ENCODE measurements at regions not wholly inside any gene's neighbourhood (a gene's known extent, or its start where the extent isn't known, plus 50 kb on each side); places are given as distances from the start of the nearest gene placed in this dataset.
A peak's percentile ranks its signal among the peaks of the same experiment; 100 is the strongest.

DNA sequence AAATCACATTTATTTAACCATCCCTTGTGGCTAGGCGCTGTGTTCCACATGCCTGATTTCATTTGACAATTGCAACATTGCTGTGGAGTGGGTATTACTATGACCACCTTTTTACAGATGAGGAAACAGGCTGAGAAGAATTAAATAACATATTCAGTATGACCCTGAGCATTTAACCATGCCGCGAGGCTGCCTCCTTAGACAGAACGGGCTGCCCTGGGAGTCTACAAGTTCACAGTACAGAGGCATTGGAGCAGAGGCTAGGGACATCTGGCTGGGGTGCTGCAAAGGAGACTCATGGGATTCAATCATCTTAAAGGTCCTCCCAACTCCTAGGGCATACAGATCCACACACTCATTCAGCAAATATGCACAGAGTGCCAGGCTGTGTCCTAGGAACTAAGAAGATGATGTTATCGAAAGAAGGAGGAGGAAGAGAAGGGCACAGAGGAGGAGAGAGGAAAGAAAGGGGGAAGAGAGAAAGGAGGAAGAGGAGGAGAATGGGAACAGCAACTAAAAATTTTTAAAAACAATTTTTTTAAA, 164.7 kb upstream of the CCND2 start:
- H3K27me3 ChIP-seq, result peaks cover 36% of the 10 kb centered on the region
- H3K4me3 ChIP-seq, result no peak overlapping the region
- 90% methylated on average over 5 of the region's 5 CpGs for WGBS
- TF ChIP-seq POLR2A (IDR thresholded peaks at IDR 0.05), result no peak
- no peak for TF ChIP-seq POLR2AphosphoS5 (IDR thresholded peaks at IDR 0.05)
- no peak for TF ChIP-seq EP300 (IDR thresholded peaks at IDR 0.05)
- TF ChIP-seq, protein P1, sequence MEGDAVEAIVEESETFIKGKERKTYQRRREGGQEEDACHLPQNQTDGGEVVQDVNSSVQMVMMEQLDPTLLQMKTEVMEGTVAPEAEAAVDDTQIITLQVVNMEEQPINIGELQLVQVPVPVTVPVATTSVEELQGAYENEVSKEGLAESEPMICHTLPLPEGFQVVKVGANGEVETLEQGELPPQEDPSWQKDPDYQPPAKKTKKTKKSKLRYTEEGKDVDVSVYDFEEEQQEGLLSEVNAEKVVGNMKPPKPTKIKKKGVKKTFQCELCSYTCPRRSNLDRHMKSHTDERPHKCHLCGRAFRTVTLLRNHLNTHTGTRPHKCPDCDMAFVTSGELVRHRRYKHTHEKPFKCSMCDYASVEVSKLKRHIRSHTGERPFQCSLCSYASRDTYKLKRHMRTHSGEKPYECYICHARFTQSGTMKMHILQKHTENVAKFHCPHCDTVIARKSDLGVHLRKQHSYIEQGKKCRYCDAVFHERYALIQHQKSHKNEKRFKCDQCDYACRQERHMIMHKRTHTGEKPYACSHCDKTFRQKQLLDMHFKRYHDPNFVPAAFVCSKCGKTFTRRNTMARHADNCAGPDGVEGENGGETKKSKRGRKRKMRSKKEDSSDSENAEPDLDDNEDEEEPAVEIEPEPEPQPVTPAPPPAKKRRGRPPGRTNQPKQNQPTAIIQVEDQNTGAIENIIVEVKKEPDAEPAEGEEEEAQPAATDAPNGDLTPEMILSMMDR (IDR thresholded peaks at IDR 0.05), result no peak
- no peaks in the 10 kb centered on the region for H3K36me3 ChIP-seq
- H3K4me1 ChIP-seq, result no peaks in the 10 kb centered on the region
- no peak for DNase-seq (ENCODE audit: low spot score in 2 of 2)
- no peak overlapping the region for H3K27ac ChIP-seq
- H3K9me3 ChIP-seq, result no peaks in the 10 kb centered on the region

DNA sequence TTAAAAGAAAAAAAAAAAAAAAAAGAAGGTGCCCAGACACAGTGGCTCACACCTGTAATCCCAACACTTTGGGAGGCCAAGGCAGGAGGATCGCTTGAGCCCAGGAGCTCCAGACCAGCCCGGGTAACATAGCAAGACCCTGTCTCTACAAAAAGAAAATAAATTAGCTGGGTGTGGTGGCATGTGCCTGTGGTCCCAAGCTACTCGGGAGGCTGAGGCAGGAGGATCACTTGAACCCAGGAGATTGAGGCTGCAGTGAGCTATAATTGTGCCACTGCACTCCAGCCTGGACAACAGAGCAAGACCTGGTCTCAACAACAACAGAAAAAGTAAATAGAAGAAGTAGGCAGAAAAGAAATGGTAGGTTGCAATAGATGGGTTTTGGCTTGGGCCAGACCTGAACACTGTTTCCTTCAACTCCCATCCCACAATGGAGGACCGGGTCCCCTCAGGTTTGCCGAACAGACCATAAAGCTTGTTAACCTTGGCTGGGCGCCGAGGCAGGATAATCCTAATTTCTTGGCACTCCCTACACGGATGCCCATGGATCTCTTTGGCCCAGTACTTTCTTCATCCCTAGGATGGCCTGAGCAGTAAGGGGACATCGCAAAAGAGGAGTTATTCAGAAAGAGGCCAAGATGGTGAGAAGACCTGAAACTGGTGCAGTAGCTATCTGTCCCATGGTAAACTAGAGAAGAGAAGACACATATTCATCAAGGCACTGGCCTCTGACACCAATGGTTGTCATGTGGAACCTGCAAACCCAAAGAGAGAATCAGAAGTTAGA, 165.5 kb upstream of the CCND2 start:
- Histone ChIP-seq H3K27ac (no peak overlapping the region), H3K9me3 (no peaks in the 10 kb centered on the region), H3K36me3 (no peaks in the 10 kb centered on the region), H3K4me3 (no peak overlapping the region), H3K27me3 (peaks cover 31% of the 10 kb centered on the region), H3K4me1 (no peaks in the 10 kb centered on the region)
- TF ChIP-seq, protein P1 (IDR thresholded peaks at IDR 0.05), result no peak
- TF ChIP-seq EP300 (IDR thresholded peaks at IDR 0.05) (no peak), POLR2AphosphoS5 (IDR thresholded peaks at IDR 0.05) (no peak), POLR2A (IDR thresholded peaks at IDR 0.05) (no peak)
- no peak for DNase-seq (ENCODE audit: low spot score in 2 of 2)
- WGBS, result 94% methylated on average over 9 of the region's 9 CpGs

DNA sequence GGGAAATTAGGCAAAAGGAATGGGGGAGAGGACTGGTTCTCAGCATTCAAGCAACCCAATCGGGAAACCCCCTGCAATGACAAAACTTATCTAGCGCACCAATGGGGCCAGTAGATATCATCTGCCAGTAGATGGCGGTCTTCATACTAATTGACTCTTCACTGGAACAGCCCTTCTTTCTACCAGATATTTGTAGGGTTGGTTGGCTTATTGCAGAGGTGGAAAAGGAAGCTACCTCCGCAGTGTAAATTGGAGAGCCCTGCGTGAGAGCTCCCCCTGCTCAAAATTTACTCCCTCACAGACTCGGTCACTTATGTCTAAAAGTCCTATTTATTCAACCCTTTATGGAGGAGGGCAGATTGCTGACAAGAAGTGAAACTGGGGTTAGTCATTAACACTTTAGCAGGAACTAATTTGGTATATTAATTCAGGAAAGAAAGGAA, 166.1 kb upstream of the CCND2 start:
- Histone ChIP-seq H3K4me3 (no peak overlapping the region), H3K4me1 (no peaks in the 10 kb centered on the region), H3K9me3 (no peaks in the 10 kb centered on the region), H3K27ac (no peak overlapping the region), H3K27me3 (peaks cover 30% of the 10 kb centered on the region), H3K36me3 (no peaks in the 10 kb centered on the region)
- DNase-seq (ENCODE audit: low spot score in 2 of 2), result no peak
- WGBS, result 43% methylated on average over 6 of the region's 6 CpGs
- TF ChIP-seq, protein P1 (IDR thresholded peaks at IDR 0.05), result peak; percentile 7 to 49
- TF ChIP-seq POLR2AphosphoS5 (IDR thresholded peaks at IDR 0.05), result no peak
- TF ChIP-seq EP300 (IDR thresholded peaks at IDR 0.05), result no peak
- TF ChIP-seq POLR2A (IDR thresholded peaks at IDR 0.05), result no peak

DNA sequence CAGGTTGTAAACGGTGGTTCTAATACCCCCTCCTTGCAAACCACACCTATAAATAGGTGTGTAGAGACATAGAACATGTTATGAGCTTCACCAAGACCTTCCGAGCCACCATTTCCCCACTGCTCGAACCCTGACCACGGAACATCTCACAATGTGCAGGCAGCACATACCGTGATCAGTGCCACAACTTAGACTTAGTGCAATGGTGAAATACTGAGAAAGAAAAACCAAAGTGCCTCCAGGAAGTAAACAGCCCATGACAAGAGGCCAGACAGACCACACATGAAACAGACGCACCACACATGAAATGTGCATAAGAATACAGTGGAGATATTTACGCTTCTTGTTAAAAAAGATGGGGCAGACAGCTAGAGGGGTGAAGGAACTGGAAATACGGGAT, 166.9 kb upstream of the CCND2 start:
- Histone ChIP-seq H3K4me1 (no peaks in the 10 kb centered on the region), H3K9me3 (no peaks in the 10 kb centered on the region), H3K27me3 (peaks cover 26% of the 10 kb centered on the region), H3K36me3 (no peaks in the 10 kb centered on the region), H3K27ac (no peak overlapping the region), H3K4me3 (no peak overlapping the region)
- TF ChIP-seq EP300 (IDR thresholded peaks at IDR 0.05), result no peak
- TF ChIP-seq, protein P1 (IDR thresholded peaks at IDR 0.05), result no peak
- TF ChIP-seq POLR2A (IDR thresholded peaks at IDR 0.05), result no peak
- no peak for TF ChIP-seq POLR2AphosphoS5 (IDR thresholded peaks at IDR 0.05)
- 76% methylated on average over 8 of the region's 8 CpGs for WGBS
- no peak for DNase-seq (ENCODE audit: low spot score in 2 of 2)

DNA sequence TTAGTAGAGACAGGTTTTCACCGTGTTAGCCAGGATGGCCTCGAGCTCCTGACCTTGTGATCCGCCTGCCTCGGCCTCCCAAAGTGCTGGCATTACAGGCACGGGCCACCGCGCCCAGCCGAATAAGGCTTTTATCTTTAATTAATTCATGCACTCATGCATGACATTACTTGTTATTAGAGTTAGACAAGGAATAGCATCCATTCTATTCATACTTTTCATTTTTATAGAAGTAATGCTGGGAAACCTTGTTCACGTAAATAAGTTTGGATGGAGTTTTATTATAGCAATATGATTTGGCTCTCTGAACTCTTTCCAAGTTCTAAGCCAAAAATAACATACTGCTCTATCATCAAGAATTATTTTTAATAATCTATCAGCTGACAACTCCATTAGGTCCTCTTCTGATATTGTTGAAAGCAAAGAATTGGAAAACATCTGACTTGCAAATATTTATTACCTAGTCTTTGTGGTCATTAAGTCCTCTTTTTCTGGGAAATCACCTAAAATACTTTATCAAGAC, 168.8 kb upstream of the CCND2 start:
- H3K27me3 ChIP-seq, result peaks cover 17% of the 10 kb centered on the region
- TF ChIP-seq POLR2A (IDR thresholded peaks at IDR 0.05) (no peak), EP300 (IDR thresholded peaks at IDR 0.05) (no peak), POLR2AphosphoS5 (IDR thresholded peaks at IDR 0.05) (no peak)
- TF ChIP-seq, protein P1 (IDR thresholded peaks at IDR 0.05), result no peak
- WGBS, result 40% methylated on average over 9 of the region's 9 CpGs
- H3K4me1 ChIP-seq, result no peaks in the 10 kb centered on the region
- no peak overlapping the region for H3K27ac ChIP-seq
- H3K9me3 ChIP-seq, result no peaks in the 10 kb centered on the region
- H3K36me3 ChIP-seq, result no peaks in the 10 kb centered on the region
- DNase-seq (ENCODE audit: low spot score in 2 of 2), result no peak
- H3K4me3 ChIP-seq, result no peak overlapping the region

All from suprapubic skin (tissue), 4 donors.